NB4 (cell line): ENCODE measurements at regions not wholly inside any gene's neighbourhood (a gene's known extent, or its start where the extent isn't known, plus 50 kb on each side); places are given as distances from the start of the nearest gene placed in this dataset.

ENCODE experiments used
- DNase-seq: peaks from one replicate; pipeline ENCODE4 v3.0.0; 2010; ENCODE audit warnings: low read depth
- H3K4me3 ChIP-seq: one replicate; pipeline ENCODE4 v1.5.1; 2011; ENCODE audit warnings: mild to moderate bottlenecking, low read depth, low read length, moderate library complexity
- MAX ChIP-seq: IDR thresholded peaks from 2 replicates; pipeline ENCODE4 v1.6.1; 2011; ENCODE audit warnings: low read depth, low read length
- MYC ChIP-seq: IDR thresholded peaks from 2 replicates; pipeline ENCODE4 v1.6.1; 2011; ENCODE audit warnings: low read depth, low read length
- POLR2A ChIP-seq: IDR thresholded peaks from 2 replicates; pipeline ENCODE4 v1.6.1; 2011; ENCODE audit warnings: mild to moderate bottlenecking; ENCODE audit not compliant: insufficient read length; ENCODE audit errors: extremely low read depth
- TF ChIP-seq, protein P1 (sequence below): IDR thresholded peaks from one replicate; pipeline ENCODE4 v1.5.1; 2012; ENCODE audit warnings: low read depth, low read length

GRCh38 chr11:116422956-116423600 is 349.7 kb downstream of the BUD13 start:
- H3K4me3 ChIP-seq: no peak overlapping the region
- no peak for DNase-seq
- no peak for TF ChIP-seq MAX
- no peak for TF ChIP-seq MYC
- TF ChIP-seq POLR2A: no peak
- TF ChIP-seq, protein P1, sequence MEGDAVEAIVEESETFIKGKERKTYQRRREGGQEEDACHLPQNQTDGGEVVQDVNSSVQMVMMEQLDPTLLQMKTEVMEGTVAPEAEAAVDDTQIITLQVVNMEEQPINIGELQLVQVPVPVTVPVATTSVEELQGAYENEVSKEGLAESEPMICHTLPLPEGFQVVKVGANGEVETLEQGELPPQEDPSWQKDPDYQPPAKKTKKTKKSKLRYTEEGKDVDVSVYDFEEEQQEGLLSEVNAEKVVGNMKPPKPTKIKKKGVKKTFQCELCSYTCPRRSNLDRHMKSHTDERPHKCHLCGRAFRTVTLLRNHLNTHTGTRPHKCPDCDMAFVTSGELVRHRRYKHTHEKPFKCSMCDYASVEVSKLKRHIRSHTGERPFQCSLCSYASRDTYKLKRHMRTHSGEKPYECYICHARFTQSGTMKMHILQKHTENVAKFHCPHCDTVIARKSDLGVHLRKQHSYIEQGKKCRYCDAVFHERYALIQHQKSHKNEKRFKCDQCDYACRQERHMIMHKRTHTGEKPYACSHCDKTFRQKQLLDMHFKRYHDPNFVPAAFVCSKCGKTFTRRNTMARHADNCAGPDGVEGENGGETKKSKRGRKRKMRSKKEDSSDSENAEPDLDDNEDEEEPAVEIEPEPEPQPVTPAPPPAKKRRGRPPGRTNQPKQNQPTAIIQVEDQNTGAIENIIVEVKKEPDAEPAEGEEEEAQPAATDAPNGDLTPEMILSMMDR: no peak

DNA sequence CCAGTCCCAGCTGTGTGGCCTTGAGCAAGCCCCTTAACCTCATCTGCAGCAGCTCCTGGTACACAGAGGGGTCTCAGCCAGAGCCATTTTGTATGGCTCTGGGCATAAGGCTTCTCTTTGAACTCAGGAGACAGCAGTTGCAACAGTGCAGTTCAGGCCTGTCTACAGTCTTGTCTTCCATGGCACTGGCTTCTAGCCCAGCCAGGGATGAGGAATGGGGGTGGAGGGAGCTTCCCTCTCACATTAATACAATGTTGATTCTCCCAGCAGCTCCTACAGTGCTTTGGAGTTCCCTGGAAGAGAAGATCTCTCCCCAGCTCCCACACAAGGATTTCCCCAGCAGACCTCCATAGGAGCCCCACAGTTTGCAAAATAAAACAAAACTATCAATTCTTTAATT is 350.2 kb downstream of the BUD13 start:
- DNase-seq: no peak
- TF ChIP-seq, protein P1: no peak
- TF ChIP-seq MAX (no peak), MYC (no peak), POLR2A (no peak)
- no peak overlapping the region for H3K4me3 ChIP-seq

GRCh38 chr11:116421529-116422185 is 351.1 kb downstream of the BUD13 start:
- no peak for DNase-seq
- H3K4me3 ChIP-seq: no peak overlapping the region
- TF ChIP-seq MYC (no peak), MAX (no peak), POLR2A (no peak)
- TF ChIP-seq, protein P1: no peak

- TF ChIP-seq POLR2A (no peak), MAX (no peak), MYC (no peak)
- TF ChIP-seq, protein P1: no peak
- H3K4me3 ChIP-seq: no peak overlapping the region
- peak; percentile 12 for DNase-seq
These were observed 351.8 kb downstream of the BUD13 start for GRCh38 chr11:116420770-116421528.

GRCh38 chr11:116420030-116420429 is 352.8 kb downstream of the BUD13 start:
- TF ChIP-seq MYC: no peak
- no peak for DNase-seq
- no peak overlapping the region for H3K4me3 ChIP-seq

DNA sequence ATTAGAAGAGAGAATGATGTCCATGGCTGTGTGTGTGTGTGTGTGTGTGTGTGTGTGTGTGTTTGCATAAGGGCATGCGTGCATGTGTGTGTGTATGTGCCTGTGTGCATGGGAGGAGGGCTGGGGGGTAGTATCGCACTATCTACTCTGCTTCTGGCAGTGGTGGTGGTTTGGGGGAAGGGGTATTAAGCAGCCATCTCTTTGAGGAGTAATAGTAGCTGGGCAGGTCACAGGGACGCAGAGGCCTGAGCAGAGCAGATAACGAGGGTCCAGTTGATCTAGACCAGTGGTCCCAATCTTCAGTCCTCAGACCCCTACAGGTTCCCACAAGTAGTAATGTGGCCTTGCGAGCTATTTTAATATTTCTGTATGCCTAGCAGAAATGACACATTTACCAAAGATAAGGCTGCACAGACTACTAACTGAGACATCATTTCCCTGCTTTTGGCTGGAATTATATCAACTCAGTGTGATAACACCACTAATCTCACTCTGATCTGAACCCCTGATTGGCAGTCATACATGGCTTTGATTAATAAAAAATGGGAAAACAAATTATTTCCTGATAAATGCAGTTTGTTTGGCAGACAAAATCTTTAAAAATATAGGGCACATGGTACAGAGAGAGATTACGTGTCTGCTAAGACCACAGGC is 354.3 kb downstream of the BUD13 start:
- TF ChIP-seq MYC (no peak), MAX (no peak)

More for the DNA sequence above, 354.3 kb downstream of the BUD13 start:
- DNase-seq: no peak
- no peak overlapping the region for H3K4me3 ChIP-seq
